ENCODE measurements at regions not wholly inside any gene's neighbourhood (a gene's known extent, or its start where the extent isn't known, plus 50 kb on each side); places are given as distances from the start of the nearest gene placed in this dataset.

- no peak for DNase-seq
Observed at GRCh38 chr1:201710632-201711597, 118.0 kb upstream of the IPO9 start.

DNA sequence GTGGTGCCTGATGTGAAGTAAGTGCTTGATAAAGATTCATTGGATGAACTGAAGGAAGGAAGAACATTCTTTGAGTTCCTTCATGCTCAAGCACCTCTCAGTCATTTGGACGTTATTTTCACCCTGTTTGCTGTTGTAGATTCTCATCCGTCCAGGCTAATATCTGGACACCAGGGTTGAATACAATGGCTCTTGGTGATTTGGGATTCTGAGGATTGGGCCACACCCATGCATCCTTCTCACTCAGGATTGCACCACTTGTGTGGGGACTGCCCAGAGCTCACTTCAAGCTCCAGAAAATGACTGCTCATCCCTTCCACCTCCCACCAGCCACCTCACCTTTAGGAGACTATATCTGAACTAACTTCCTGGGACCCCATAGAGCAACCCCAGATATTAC, 117.1 kb upstream of the IPO9 start:
- no peak for DNase-seq

GRCh38 chr1:201712387-201713085, 116.4 kb upstream of the IPO9 start:
- DNase-seq, result no peak

- no peak for DNase-seq
Observed at GRCh38 chr1:201713086-201713810, 115.7 kb upstream of the IPO9 start.

GRCh38 chr1:201714542-201715329, 114.2 kb upstream of the IPO9 start:
- no peak for DNase-seq

GRCh38 chr1:201715351-201715750, 113.6 kb upstream of the IPO9 start:
- DNase-seq, result no peak

DNA sequence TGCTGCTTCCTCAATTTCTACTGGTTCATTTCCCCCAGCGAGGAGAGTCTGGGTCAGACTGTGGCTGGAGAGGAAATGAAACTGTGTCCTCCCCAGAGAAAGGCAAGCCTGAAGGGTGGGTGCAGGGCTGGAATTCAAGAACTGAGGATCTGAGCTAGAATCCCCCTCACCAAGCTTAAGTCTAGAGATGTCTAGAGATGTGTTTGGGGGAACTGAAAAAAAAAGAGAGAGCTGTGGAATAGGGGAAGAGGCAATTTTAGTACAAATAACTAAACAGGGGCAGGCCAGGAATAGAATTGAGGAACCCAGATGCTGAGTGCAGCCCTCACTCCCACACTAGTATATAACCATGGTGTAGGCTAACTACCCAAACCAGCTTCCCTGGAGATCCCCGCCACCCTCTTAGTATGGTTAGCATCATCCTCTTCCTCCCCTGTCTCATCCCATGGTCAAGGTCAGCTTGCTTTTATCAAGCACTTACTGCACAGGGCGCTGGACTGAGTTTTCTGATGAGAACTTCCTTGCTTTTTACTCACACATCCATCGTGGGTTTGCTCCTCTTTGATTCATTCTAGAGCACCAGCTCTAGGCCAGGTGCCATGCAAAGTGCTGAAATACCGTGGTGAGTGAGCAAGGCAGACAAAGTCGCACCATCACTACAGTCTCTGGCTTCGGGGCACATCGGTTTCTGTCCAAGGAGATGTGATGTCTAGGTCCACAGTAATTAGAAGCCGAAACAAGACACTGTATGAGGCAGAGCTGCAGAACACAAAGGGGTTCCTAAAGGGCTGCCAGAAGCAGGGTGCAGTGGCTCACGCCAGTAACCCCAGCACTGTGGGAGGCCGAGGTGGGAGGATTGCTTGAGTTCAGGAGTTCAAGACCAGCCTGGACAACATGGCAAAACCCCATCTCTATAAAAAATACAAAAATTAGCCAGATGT, 112.9 kb upstream of the IPO9 start:
- DNase-seq, result no peak

GRCh38 chr1:201716742-201717135, 112.2 kb upstream of the IPO9 start:
- DNase-seq, result no peak

GRCh38 chr1:201717286-201717685, 111.7 kb upstream of the IPO9 start:
- DNase-seq, result no peak

DNA sequence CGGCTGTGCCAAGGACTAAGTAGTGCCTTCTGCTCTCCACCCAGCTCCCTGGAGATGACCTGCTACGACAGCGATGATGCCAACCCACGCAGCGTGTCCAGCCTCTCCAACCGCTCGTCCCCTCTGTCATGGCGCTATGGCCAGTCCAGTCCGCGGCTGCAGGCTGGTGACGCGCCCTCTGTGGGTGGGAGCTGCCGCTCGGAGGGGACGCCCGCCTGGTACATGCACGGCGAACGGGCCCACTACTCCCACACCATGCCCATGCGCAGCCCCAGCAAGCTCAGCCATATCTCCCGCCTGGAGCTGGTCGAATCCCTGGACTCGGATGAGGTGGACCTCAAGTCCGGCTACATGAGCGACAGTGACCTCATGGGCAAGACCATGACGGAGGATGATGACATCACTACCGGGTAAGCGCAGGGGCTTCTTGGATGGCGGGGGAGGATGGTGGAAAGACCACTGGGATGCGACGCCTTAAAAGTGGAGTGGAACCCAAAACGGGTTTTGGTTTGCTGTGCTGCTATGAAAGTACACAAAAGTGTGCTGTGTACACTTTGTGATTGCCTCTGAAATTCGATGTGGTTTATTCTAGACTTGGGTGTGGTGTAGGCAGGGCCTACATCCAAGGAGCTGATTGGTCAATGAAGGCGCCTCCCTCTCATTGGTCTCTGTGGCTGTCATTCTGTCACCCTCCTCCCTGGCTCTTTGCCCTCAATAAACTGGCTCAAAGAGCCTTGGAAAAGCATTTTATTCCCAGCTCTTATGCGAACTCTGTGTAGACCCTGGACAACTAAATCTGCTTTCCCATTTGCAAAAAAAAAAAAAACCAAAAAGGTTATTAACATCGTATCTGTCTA, 110.4 kb upstream of the IPO9 start:
- no peak for DNase-seq

DNA sequence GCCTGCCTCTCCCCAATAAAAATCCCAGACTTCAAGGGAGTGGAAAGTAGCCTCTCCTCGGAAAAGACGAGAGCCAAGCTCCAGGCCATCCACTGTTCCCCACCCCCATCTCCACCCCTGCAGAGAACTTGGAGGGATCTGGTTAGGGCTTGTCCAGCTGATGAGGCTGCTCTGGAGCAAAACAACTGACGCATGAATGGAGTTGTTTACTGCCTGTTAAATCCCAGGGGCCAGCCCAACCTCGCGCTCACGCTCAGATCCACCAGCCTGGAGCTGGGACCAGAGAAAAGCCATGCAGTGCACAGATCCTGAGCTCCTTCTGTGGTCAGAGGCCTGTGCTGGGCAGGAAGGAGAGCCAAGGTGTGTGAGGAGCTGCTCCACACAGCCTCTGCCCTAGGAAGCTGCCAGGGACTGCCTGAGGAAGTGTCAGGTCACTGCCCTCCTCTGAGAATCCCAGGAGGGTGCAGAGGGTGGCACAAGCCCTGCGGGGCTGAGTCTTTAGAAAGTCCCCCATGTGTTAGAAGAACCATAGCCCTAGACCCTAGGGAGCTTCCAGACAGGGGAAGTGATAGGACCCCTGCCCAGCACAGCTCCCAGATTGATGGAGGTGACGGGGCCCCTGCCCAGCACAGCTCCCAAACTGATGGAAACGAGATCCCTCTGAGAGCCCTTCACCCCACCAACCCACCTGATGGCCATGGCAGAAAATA, 109.0 kb upstream of the IPO9 start:
- no peak for DNase-seq

DNA sequence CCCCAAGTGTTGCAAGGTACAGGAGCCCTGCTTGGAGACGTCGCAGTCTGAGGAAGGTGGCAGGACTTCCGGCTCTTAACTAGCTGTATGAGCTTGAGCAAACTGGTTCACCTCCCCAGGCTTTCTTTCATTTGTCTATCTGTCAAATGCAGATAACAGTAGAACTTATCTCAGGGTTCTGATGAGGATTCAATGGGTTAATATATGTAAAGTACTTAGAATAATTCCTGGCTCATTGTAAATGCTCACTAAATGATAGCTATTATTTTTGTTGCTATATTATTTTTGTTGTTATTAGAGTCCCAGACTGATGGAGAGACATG, 108.5 kb upstream of the IPO9 start:
- DNase-seq, result no peak

- no peak for DNase-seq
Observed at GRCh38 chr1:201721082-201722049, 107.6 kb upstream of the IPO9 start.

DNA sequence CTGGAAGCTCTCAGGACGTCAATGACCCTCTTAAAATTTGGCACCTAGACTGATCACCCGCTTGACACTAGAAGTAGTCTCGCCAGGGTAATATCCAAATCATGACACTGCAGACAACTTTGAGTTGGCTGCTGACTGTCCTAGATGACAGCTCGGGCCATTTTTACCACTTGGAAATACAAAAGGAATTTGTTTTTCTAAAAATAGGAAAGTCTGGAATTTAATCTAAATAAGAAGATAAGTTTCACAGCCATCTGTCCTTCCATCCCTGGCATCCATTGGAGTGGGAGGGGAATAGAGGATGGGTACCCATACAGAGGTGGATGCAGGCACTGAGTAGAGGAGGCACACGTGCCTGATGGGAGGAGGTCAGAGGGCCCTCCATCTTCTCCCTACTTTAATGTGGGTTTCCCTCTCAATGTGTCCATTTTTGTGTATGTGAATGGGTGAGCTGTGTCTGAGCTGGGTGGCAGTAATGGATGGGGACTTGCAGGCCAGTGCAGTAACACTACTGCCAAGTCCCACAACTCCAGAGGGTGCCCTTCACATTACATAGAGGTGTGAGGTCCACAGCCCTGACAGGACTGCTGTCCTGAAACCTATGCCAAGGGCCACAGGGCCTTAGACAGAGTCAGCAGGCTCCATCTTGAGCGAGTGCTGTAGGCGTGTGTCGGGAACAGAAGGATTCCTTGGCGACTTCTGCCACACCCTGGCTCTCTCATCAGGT, 104.8 kb upstream of the IPO9 start:
- DNase-seq, result no peak

DNA sequence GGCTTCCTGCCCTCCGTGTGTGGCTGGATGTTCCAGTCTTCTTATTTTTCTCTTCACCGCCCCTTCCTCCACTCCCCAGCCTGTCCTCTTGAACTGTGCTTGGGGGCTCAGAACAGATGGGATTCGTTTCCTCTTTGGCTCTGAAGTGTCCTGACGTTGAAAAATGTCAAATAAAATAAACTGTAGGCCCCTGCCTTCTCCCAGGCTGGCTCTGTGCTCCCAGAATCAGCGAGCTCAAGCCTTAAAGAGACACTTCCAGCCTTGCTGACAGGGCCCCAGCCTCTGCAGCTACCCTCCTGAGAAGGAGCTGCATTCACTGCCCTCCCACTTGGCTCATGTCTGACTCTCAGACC, 104.2 kb upstream of the IPO9 start:
- no peak for DNase-seq

- DNase-seq, result no peak
Observed at GRCh38 chr1:201726700-201727099, 102.3 kb upstream of the IPO9 start.

DNA sequence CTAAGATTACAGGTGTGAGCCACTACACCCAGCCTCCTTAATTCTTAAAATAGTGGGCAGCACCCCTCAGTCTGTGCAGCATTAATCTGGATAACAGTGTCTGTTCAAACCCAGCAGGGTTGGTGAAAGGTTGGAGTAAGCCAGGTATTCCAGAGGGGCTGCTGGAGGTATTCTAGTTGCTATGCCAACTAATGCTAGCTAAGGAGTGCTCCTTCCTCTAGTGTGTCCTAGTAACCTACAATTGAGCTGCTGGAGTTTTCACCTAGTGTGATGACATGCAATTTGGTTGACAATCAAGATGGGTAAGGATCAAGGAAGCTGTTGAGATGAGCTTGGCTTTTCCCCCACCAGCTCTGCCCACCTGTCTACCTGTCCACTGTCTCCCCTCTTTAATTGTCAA, 100.2 kb upstream of the IPO9 start:
- DNase-seq, result no peak
